ACHN (cell line): ENCODE measurements at regions not wholly inside any gene's neighbourhood (a gene's known extent, or its start where the extent isn't known, plus 50 kb on each side); places are given as distances from the start of the nearest gene placed in this dataset.

ENCODE experiments used
- DNase-seq: peaks from one replicate; pipeline ENCODE4 v3.0.0-alpha.2; 2015
- in situ Hi-C: cut with HindIII; loops from 2 replicates; pipeline ENCODE4 v1.10.0; 2017; ENCODE audit warnings: low sequenced_read_pairs, low pct_ligation_motif_present, low pct_unique_long_range_greater_than_20kb

- in situ Hi-C loops, result no loop called here
- DNase-seq, result no peak
These were observed 317.1 kb upstream of the KLF6 start for GRCh38 chr10:4101918-4102654.

DNA sequence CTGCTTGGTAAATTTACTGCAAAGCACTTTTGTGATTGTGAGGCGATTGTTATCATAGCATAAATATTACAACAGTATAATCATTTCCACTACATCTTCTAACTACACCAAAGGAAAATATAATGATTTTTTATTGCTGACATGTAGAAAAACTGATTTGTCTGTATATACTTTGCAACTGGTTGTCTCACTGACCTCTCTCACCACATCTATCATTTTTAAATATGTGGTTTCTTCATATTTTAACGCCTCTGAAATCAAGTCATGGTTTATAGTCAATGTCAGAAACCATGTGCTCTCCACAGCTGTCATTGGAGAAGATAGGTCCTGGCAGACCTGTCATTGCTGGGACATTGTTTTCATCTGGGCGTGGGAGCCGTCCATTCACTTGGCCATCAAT lies 315.4 kb upstream of the KLF6 start:
- no peak for DNase-seq
- in situ Hi-C loops, result no loop called here

GRCh38 chr10:4099202-4099601 lies 314.2 kb upstream of the KLF6 start:
- DNase-seq, result no peak
- in situ Hi-C loops, result no loop called here

DNA sequence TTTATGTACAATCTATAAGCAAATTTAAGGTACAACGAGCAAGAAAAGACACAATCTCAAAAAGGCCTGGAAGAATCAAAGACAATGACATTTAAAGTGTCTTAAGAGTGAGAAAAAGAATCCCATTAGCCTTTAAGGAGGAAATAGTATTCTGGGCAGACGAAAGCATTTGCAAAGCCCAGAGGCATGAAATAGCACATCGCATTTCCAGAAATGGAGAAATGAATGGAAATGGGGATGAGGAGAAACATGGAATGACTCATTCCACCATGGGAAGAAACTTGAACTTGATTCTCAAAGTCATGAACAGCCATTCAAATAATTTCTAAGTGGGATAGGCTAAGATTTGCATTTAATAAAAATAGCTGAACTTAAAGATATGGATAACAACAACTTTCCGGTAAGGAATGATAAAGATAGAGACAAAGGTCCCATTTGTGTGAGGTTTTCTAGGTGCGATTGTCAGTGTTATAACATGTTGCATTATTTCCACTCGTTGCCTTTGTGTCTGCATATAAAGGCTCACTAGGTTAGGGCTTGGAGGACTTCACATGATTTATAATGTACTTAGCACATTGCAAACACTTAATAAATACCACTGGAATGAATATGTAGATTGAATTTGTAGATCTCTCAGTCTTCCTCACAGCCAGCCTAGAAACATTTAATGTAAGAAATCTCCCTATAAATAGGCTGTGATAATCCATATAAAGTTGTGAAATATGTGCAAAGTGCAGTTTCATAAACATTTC lies 310.3 kb upstream of the KLF6 start:
- in situ Hi-C loops, result no loop called here
- DNase-seq, result no peak

GRCh38 chr10:4094751-4095150 lies 309.7 kb upstream of the KLF6 start:
- DNase-seq, result no peak
- in situ Hi-C loops, result no loop called here

GRCh38 chr10:4093438-4093837 lies 308.4 kb upstream of the KLF6 start:
- in situ Hi-C loops, result no loop called here
- DNase-seq, result no peak

GRCh38 chr10:4088354-4089066 lies 303.5 kb upstream of the KLF6 start:
- DNase-seq, result no peak
- in situ Hi-C loops, result no loop called here

- DNase-seq, result no peak
- in situ Hi-C loops, result no loop called here
These were observed 301.3 kb upstream of the KLF6 start for GRCh38 chr10:4086131-4086898.

DNA sequence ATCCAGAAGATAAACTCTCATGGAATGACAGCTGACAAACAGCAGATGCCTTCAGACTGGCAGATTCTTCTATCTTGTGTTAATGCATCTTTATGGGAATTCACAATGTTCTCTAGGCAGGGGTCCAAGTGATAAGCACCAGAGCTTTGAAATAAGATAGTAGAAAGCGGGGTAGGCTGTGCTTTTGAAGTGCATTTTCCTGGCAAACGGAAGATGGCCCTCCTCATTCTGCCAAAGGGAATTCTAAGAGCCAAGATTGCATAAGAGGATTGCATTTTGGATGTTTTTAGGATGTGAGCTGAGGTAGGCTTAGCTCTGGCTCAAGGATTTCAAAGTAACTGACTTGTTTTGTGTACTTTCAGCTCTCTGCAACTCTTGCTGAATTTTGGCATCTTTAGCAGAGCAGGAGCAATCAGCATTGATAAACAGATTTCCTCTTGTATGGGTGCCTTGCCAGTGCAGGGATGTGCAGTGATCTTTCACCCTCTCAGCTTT lies 298.5 kb upstream of the KLF6 start:
- no peak for DNase-seq
- in situ Hi-C loops, result no loop called here

DNA sequence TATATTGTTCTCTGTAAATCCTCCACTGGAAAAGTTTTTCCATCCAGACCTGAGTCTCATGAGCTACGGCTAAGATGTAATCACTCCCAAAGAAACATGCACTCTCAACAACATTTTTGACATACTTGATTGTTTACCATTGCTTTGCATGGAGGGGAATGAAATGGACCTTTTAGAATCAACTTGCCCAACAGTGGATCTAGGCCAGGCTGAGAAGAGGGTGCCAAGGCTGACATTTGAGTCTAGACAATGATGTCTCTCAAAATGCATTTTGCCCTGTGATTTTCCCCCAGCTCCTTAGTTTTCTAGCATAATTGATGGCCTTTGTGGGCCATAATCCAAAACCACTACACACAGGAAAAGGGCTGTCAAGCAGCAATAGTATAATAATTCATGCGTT lies 297.9 kb upstream of the KLF6 start:
- in situ Hi-C loops, result no loop called here
- no peak for DNase-seq

- in situ Hi-C loops, result no loop called here
These were observed 296.7 kb upstream of the KLF6 start for GRCh38 chr10:4081685-4082111.

DNA sequence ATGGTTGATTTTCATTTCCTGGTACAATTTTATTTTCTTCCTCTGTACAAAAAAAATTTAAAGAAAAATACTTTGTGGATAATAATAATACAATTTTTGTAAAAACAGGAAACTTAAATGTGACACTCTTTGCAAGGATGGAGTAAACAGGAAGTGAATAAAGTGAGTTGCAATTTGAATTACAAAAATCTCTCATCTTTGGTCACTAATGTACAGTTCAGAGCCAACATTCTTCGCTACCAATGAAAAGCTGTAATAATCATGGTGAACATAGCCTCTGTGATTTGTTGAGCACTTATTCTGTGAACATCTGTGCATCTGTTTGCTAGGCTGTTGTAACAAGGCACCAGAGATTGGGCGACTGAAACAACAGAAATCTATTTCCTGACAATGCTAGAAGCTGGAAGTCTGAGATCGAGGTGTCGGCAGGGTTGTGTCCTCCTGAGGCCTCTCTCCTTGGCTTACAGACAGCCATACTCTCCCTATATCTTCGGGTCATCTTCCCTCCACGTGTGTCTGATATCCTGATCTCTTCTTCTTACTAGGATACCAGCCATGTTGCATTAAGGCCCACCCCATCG lies 295.3 kb upstream of the KLF6 start:
- in situ Hi-C loops, result no loop called here
- DNase-seq, result no peak

More at GRCh38 chr10:4081685-4082111, 296.7 kb upstream of the KLF6 start:
- no peak for DNase-seq

DNA sequence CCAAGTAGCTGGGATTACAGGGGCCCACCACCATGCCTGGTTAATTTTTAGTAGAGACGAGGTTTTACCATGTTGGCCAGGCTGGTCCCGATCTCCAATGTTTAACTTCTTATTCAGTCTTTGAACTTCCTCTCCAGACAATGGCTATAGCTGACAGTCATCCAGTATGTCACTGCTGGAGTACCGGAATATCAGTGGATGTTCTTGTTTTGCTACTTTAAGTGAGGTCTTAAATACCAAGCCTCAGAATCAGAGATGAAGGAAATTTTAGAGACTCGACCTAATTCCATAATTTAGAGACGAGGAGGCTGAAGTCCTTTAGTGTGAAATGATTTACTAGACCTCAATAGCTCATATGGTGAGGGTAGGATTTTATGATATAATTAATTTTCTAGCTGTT lies 294.8 kb upstream of the KLF6 start:
- in situ Hi-C loops, result no loop called here
- no peak for DNase-seq

GRCh38 chr10:4077804-4078203 lies 292.8 kb upstream of the KLF6 start:
- in situ Hi-C loops, result no loop called here
- DNase-seq, result no peak

DNA sequence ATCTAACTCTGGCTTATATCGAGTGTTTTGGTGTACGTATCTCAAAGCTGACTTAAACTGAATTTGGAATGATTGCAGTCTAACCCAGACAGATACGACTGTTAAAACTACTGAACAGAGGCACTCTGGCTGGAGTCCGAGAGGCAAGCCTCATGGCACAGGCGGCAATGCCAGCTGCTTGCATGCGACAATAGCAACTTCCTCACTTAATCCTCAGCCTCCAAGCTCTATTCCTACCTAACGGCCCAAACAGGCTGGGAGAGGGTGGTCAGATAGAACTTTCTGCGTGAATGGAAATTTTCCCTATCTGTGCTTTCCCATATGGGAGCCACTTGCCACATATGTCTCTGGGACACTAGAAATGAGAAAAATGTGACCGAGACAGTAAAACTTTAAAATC lies 292.0 kb upstream of the KLF6 start:
- in situ Hi-C loops, result no loop called here
- no peak for DNase-seq

DNA sequence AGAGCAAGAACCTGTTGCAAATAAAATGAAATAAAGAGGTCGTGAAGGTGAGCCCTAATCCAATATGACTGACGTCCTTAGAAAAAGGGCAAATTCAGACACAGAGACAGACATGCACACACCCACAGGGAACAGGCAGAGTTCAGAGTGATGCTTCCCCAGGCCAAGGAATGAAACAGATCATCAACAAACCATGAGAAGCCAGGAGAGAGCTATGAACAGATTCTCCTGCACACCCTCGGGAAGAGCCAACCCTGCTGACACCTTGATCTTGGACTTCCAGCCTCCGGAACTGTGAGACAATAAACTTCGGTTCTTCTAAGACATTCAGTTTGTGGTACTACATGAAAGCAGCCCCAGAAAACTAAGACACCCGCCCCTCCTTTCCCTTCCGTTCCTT lies 290.4 kb upstream of the KLF6 start:
- in situ Hi-C loops, result no loop called here
- no peak for DNase-seq

DNA sequence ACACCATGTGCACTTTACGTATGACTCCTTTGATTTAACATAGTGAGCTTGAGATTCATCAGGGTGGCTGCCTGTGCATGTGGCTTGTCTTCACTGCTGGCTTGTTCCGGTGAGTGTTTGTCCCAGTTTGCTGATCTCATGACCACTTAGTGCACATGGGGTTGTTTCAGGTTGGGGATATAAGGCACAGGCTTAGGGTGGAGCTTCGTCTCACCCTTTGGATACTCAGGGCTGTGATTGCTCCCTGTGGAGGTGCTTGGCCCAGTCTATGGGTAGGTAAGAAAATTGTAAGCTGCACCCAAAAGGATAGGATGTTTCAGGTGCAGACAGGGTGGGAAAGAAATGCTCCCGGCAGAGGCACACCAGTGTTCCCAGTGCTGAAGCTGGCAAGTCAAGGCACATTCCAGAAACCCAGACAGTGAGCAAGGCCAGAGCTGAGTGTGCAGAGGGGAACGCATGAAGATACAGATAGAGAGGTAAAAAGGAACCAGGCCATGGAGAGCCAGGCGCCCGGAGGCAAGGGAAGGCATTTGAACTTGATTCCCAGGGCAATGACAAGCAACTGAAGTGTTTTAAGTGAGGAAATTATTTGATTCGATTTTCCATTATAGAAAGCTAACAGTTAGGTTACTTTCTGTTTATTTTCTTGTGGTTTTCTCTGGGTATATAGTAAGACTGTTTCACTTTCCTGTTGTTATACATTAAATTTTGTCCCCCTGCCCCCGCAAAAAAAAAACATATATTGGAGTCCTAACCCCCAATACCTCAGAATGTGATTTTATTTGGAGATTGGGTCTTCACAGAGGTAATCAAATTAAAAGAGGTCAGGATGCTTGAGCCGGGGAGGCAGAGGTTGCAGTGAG lies 289.8 kb upstream of the KLF6 start:
- DNase-seq, result no peak
- in situ Hi-C loops, result no loop called here

- in situ Hi-C loops, result no loop called here
- DNase-seq, result no peak
These were observed 288.9 kb upstream of the KLF6 start for GRCh38 chr10:4073912-4074311.
